Activated naive CD8-positive, alpha-beta T cell (primary cell): ENCODE measurements at regions not wholly inside any gene's neighbourhood (a gene's known extent, or its start where the extent isn't known, plus 50 kb on each side); places are given as distances from the start of the nearest gene placed in this dataset.
"Not testable (repeated sequence)": the region's sequence is repeated elsewhere in the genome, so short reads cannot be mapped to it uniquely, and the experiment has no call there.

Source experiments
- H3K27ac Mint-ChIP-seq: one replicate; pipeline ENCODE4 v1.8.0; 2021; ENCODE audit warnings: mixed read lengths
- H3K27me3 Mint-ChIP-seq: one replicate; pipeline ENCODE4 v1.8.0; 2021; ENCODE audit warnings: mixed read lengths
- H3K36me3 Mint-ChIP-seq: one replicate; pipeline ENCODE4 v1.8.0; 2021; ENCODE audit warnings: mixed read lengths
- H3K4me1 Mint-ChIP-seq: one replicate; pipeline ENCODE4 v1.8.0; 2021; ENCODE audit warnings: low read depth, mixed read lengths
- H3K4me3 Mint-ChIP-seq: one replicate; pipeline ENCODE4 v1.8.0; 2021; ENCODE audit warnings: mild to moderate bottlenecking, mixed read lengths
- H3K9me3 Mint-ChIP-seq: one replicate; pipeline ENCODE4 v1.8.0; 2021; ENCODE audit warnings: low read depth, mixed read lengths

GRCh38 chr18:2138552-2138951 is 432.8 kb downstream of the METTL4 start:
- peaks cover 1% of the 10 kb centered on the region for H3K27me3 Mint-ChIP-seq
- no peak overlapping the region for H3K4me3 Mint-ChIP-seq

GRCh38 chr18:2139691-2140090 is 431.6 kb downstream of the METTL4 start:
- peaks cover 1% of the 10 kb centered on the region for H3K27me3 Mint-ChIP-seq
- no peaks in the 10 kb centered on the region for H3K9me3 Mint-ChIP-seq
- H3K36me3 Mint-ChIP-seq: no peaks in the 10 kb centered on the region
- H3K27ac Mint-ChIP-seq: no peak overlapping the region
- no peak overlapping the region for H3K4me3 Mint-ChIP-seq
- no peaks in the 10 kb centered on the region for H3K4me1 Mint-ChIP-seq

More at GRCh38 chr18:2138552-2138951, 432.8 kb downstream of the METTL4 start:
- Mint-ChIP-seq H3K36me3 (no peaks in the 10 kb centered on the region), H3K9me3 (no peaks in the 10 kb centered on the region), H3K4me1 (no peaks in the 10 kb centered on the region), H3K27ac (no peak overlapping the region)

GRCh38 chr18:2143636-2144035 is 427.7 kb downstream of the METTL4 start:
- H3K27ac Mint-ChIP-seq: no peak overlapping the region
- H3K9me3 Mint-ChIP-seq: no peaks in the 10 kb centered on the region
- H3K27me3 Mint-ChIP-seq: peaks cover 2% of the 10 kb centered on the region
- no peak overlapping the region for H3K4me3 Mint-ChIP-seq
- no peaks in the 10 kb centered on the region for H3K36me3 Mint-ChIP-seq
- no peaks in the 10 kb centered on the region for H3K4me1 Mint-ChIP-seq

- Mint-ChIP-seq H3K27me3 (peaks cover 2% of the 10 kb centered on the region), H3K27ac (no peak overlapping the region), H3K4me3 (no peak overlapping the region), H3K9me3 (no peaks in the 10 kb centered on the region), H3K36me3 (no peaks in the 10 kb centered on the region), H3K4me1 (no peaks in the 10 kb centered on the region)
Measured at GRCh38 chr18:2144811-2145210, 426.5 kb downstream of the METTL4 start.

- Mint-ChIP-seq H3K9me3 (no peaks in the 10 kb centered on the region), H3K36me3 (no peaks in the 10 kb centered on the region), H3K4me3 (no peak overlapping the region), H3K27ac (no peak overlapping the region), H3K4me1 (no peaks in the 10 kb centered on the region), H3K27me3 (peaks cover 2% of the 10 kb centered on the region)
Measured at GRCh38 chr18:2146092-2146491, 425.2 kb downstream of the METTL4 start.

- Mint-ChIP-seq H3K27me3 (peaks cover 2% of the 10 kb centered on the region), H3K27ac (no peak overlapping the region), H3K4me3 (no peak overlapping the region), H3K9me3 (no peaks in the 10 kb centered on the region), H3K36me3 (no peaks in the 10 kb centered on the region), H3K4me1 (no peaks in the 10 kb centered on the region)
Measured at GRCh38 chr18:2146754-2147153, 424.6 kb downstream of the METTL4 start.

- Mint-ChIP-seq H3K27ac (no peak overlapping the region), H3K4me3 (no peak overlapping the region), H3K36me3 (no peaks in the 10 kb centered on the region), H3K9me3 (no peaks in the 10 kb centered on the region), H3K4me1 (no peaks in the 10 kb centered on the region), H3K27me3 (peaks cover 2% of the 10 kb centered on the region)
Measured at GRCh38 chr18:2147476-2148230, 423.7 kb downstream of the METTL4 start.

GRCh38 chr18:2148823-2149222 is 422.5 kb downstream of the METTL4 start:
- Mint-ChIP-seq H3K36me3 (no peaks in the 10 kb centered on the region), H3K4me1 (no peaks in the 10 kb centered on the region), H3K9me3 (no peaks in the 10 kb centered on the region), H3K27me3 (peaks cover 8% of the 10 kb centered on the region), H3K4me3 (no peak overlapping the region), H3K27ac (no peak overlapping the region)

GRCh38 chr18:2150566-2150965 is 420.7 kb downstream of the METTL4 start:
- peaks cover 13% of the 10 kb centered on the region for H3K27me3 Mint-ChIP-seq
- H3K4me1 Mint-ChIP-seq: no peaks in the 10 kb centered on the region
- H3K36me3 Mint-ChIP-seq: no peaks in the 10 kb centered on the region
- H3K9me3 Mint-ChIP-seq: no peaks in the 10 kb centered on the region
- H3K4me3 Mint-ChIP-seq: no peak overlapping the region
- H3K27ac Mint-ChIP-seq: no peak overlapping the region

GRCh38 chr18:2154278-2154677 is 417.0 kb downstream of the METTL4 start:
- H3K4me1 Mint-ChIP-seq: no peaks in the 10 kb centered on the region
- peaks cover 13% of the 10 kb centered on the region for H3K27me3 Mint-ChIP-seq
- no peak overlapping the region for H3K27ac Mint-ChIP-seq
- H3K9me3 Mint-ChIP-seq: no peaks in the 10 kb centered on the region
- no peak overlapping the region for H3K4me3 Mint-ChIP-seq
- no peaks in the 10 kb centered on the region for H3K36me3 Mint-ChIP-seq

GRCh38 chr18:2164644-2165550 is 406.4 kb downstream of the METTL4 start:
- no peaks in the 10 kb centered on the region for H3K4me1 Mint-ChIP-seq
- no peak overlapping the region for H3K27ac Mint-ChIP-seq
- H3K27me3 Mint-ChIP-seq: peaks cover 2% of the 10 kb centered on the region
- no peak overlapping the region for H3K4me3 Mint-ChIP-seq
- no peaks in the 10 kb centered on the region for H3K9me3 Mint-ChIP-seq
- no peaks in the 10 kb centered on the region for H3K36me3 Mint-ChIP-seq

GRCh38 chr18:2166876-2167275 is 404.4 kb downstream of the METTL4 start:
- H3K27me3 Mint-ChIP-seq, H3K27ac Mint-ChIP-seq, H3K36me3 Mint-ChIP-seq, H3K9me3 Mint-ChIP-seq, H3K4me3 Mint-ChIP-seq, H3K4me1 Mint-ChIP-seq: not testable (repeated sequence)

GRCh38 chr18:2168022-2168421 is 403.3 kb downstream of the METTL4 start:
- no peaks in the 10 kb centered on the region for H3K4me1 Mint-ChIP-seq
- no peak overlapping the region for H3K27ac Mint-ChIP-seq
- H3K36me3 Mint-ChIP-seq: no peaks in the 10 kb centered on the region
- H3K27me3 Mint-ChIP-seq: peaks cover 3% of the 10 kb centered on the region
- H3K9me3 Mint-ChIP-seq: no peaks in the 10 kb centered on the region
- H3K4me3 Mint-ChIP-seq: no peak overlapping the region

GRCh38 chr18:2169656-2170055 is 401.6 kb downstream of the METTL4 start:
- Mint-ChIP-seq H3K4me3 (no peak overlapping the region), H3K4me1 (no peaks in the 10 kb centered on the region), H3K9me3 (no peaks in the 10 kb centered on the region), H3K27me3 (peaks cover 2% of the 10 kb centered on the region), H3K36me3 (no peaks in the 10 kb centered on the region), H3K27ac (no peak overlapping the region)

GRCh38 chr18:2171840-2172625 is 399.3 kb downstream of the METTL4 start:
- Mint-ChIP-seq H3K4me1 (no peaks in the 10 kb centered on the region), H3K27ac (no peak overlapping the region), H3K27me3 (peaks cover 4% of the 10 kb centered on the region), H3K4me3 (no peak overlapping the region), H3K9me3 (no peaks in the 10 kb centered on the region), H3K36me3 (no peaks in the 10 kb centered on the region)
